ENCODE measurements at regions not wholly inside any gene's neighbourhood (a gene's known extent, or its start where the extent isn't known, plus 50 kb on each side); places are given as distances from the start of the nearest gene placed in this dataset.

- no peaks in the 10 kb centered on the region for H4K20me1 ChIP-seq (ENCODE audit: insufficient read depth, poor library complexity, severe bottlenecking)
- no peaks in the 10 kb centered on the region for H3K9me3 ChIP-seq (ENCODE audit: low read depth)
- peaks cover 9% of the 10 kb centered on the region for H3K4me1 ChIP-seq (ENCODE audit: insufficient read depth)
- H3K27ac ChIP-seq: peak overlapping the region; percentile 55
- DNase-seq (ENCODE audit: low spot score): no peak
- TF ChIP-seq, protein P1, sequence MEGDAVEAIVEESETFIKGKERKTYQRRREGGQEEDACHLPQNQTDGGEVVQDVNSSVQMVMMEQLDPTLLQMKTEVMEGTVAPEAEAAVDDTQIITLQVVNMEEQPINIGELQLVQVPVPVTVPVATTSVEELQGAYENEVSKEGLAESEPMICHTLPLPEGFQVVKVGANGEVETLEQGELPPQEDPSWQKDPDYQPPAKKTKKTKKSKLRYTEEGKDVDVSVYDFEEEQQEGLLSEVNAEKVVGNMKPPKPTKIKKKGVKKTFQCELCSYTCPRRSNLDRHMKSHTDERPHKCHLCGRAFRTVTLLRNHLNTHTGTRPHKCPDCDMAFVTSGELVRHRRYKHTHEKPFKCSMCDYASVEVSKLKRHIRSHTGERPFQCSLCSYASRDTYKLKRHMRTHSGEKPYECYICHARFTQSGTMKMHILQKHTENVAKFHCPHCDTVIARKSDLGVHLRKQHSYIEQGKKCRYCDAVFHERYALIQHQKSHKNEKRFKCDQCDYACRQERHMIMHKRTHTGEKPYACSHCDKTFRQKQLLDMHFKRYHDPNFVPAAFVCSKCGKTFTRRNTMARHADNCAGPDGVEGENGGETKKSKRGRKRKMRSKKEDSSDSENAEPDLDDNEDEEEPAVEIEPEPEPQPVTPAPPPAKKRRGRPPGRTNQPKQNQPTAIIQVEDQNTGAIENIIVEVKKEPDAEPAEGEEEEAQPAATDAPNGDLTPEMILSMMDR (IDR thresholded peaks at IDR 0.05; ENCODE audit: poor library complexity): no peak
- TF ChIP-seq EZH2 (IDR thresholded peaks at IDR 0.05; ENCODE audit: borderline replicate concordance): no peak
- TF ChIP-seq EZH2phosphoT487 (IDR thresholded peaks at IDR 0.05; ENCODE audit: low read depth, severe bottlenecking, unreplicated experiment): no peak
- no peaks in the 10 kb centered on the region for H3K36me3 ChIP-seq (replicated peaks; ENCODE audit: insufficient read depth, low read depth)
- H2AFZ ChIP-seq: no peak overlapping the region
- no peaks in the 10 kb centered on the region for H3K79me2 ChIP-seq
- H3K4me3 ChIP-seq: no peak overlapping the region
- no peaks in the 10 kb centered on the region for H3K9me2 ChIP-seq (replicated peaks; ENCODE audit: insufficient read depth)
- 63% methylated on average over 5 of the region's 5 CpGs for WGBS (ENCODE audit: low lambda C conversion rate, missing lambda C conversion rate)
- no peak overlapping the region for H3K4me2 ChIP-seq
- no peaks in the 10 kb centered on the region for H3K27me3 ChIP-seq
Measured at GRCh38 chr18:63071701-63072141, 247.8 kb downstream of the BCL2 start.

GRCh38 chr18:63070767-63071502, 248.6 kb downstream of the BCL2 start:
- H3K9me2 ChIP-seq (replicated peaks; ENCODE audit: insufficient read depth): no peaks in the 10 kb centered on the region
- H3K27me3 ChIP-seq: no peaks in the 10 kb centered on the region
- H3K36me3 ChIP-seq (replicated peaks; ENCODE audit: insufficient read depth, low read depth): no peaks in the 10 kb centered on the region
- H2AFZ ChIP-seq: no peak overlapping the region
- TF ChIP-seq, protein P1 (IDR thresholded peaks at IDR 0.05; ENCODE audit: poor library complexity): no peak
- TF ChIP-seq EZH2 (IDR thresholded peaks at IDR 0.05; ENCODE audit: borderline replicate concordance): no peak
- TF ChIP-seq EZH2phosphoT487 (IDR thresholded peaks at IDR 0.05; ENCODE audit: low read depth, severe bottlenecking, unreplicated experiment): no peak
- WGBS (ENCODE audit: low lambda C conversion rate, missing lambda C conversion rate): 56% methylated on average over 8 of the region's 8 CpGs
- H3K27ac ChIP-seq: peak overlapping the region; percentile 55
- peak; percentile 48 for DNase-seq (ENCODE audit: low spot score)
- H3K9me3 ChIP-seq (ENCODE audit: low read depth): no peaks in the 10 kb centered on the region
- H3K4me2 ChIP-seq: no peak overlapping the region
- H3K4me3 ChIP-seq: no peak overlapping the region
- H4K20me1 ChIP-seq (ENCODE audit: insufficient read depth, poor library complexity, severe bottlenecking): no peaks in the 10 kb centered on the region
- H3K79me2 ChIP-seq: no peaks in the 10 kb centered on the region
- H3K4me1 ChIP-seq (ENCODE audit: insufficient read depth): peaks cover 9% of the 10 kb centered on the region

DNA sequence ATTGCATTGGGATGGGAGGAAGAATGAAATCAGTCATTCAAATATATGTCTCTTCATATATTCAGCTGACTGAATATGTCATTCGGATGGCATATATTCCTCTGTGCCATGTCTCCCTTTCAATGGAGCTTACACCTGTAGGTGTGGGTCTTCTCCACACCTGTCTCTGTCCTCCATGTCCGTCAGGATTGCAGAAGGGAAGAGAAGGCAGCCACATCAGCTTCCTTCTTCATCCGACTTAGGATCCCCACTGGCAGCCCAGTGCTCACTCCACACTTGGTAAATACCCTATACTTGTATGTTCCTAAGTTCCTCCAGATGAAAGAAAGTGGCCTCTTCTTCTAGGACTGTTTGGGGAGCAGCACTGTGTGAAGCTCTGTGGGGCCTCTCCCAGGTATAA, 250.1 kb downstream of the BCL2 start:
- Histone ChIP-seq H3K27ac (no peak overlapping the region), H4K20me1 (ENCODE audit: insufficient read depth, poor library complexity, severe bottlenecking) (no peaks in the 10 kb centered on the region)
- TF ChIP-seq EZH2 (IDR thresholded peaks at IDR 0.05; ENCODE audit: borderline replicate concordance): no peak

DNA sequence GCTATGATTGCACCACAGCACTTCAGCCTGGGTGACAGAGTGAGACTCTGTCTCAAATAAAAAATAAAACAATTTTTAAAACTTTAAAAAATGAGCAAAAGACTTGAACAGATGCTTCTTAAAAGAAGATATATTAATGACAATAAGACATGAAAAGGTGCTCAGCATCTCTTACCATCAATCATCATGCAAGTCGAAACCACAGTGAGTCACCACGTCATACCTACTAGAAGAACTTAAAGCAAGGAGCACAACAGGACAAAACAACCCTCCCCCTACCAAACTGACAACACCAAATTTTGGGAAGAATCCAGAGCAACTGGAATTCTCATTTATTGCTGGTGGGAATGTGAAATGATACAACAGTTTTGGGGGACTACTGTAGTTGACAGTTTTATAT, 251.6 kb downstream of the BCL2 start:
- H2AFZ ChIP-seq: no peak overlapping the region
- no peak for DNase-seq (ENCODE audit: low spot score)
- H3K27me3 ChIP-seq: no peaks in the 10 kb centered on the region
- no peaks in the 10 kb centered on the region for H3K9me2 ChIP-seq (replicated peaks; ENCODE audit: insufficient read depth)
- TF ChIP-seq EZH2 (IDR thresholded peaks at IDR 0.05; ENCODE audit: borderline replicate concordance): no peak
- TF ChIP-seq EZH2phosphoT487 (IDR thresholded peaks at IDR 0.05; ENCODE audit: low read depth, severe bottlenecking, unreplicated experiment): no peak
- TF ChIP-seq, protein P1 (IDR thresholded peaks at IDR 0.05; ENCODE audit: poor library complexity): no peak
- H3K4me1 ChIP-seq (ENCODE audit: insufficient read depth): peaks cover 9% of the 10 kb centered on the region
- H3K9me3 ChIP-seq (ENCODE audit: low read depth): no peaks in the 10 kb centered on the region
- H3K36me3 ChIP-seq (replicated peaks; ENCODE audit: insufficient read depth, low read depth): no peaks in the 10 kb centered on the region
- H4K20me1 ChIP-seq (ENCODE audit: insufficient read depth, poor library complexity, severe bottlenecking): no peaks in the 10 kb centered on the region
- no peak overlapping the region for H3K27ac ChIP-seq
- WGBS (ENCODE audit: low lambda C conversion rate, missing lambda C conversion rate): 91% methylated on average over 2 of the region's 2 CpGs
- no peaks in the 10 kb centered on the region for H3K79me2 ChIP-seq
- H3K4me2 ChIP-seq: no peak overlapping the region
- no peak overlapping the region for H3K4me3 ChIP-seq

More for the DNA sequence above, 250.1 kb downstream of the BCL2 start:
- Histone ChIP-seq H3K9me3 (ENCODE audit: low read depth) (no peaks in the 10 kb centered on the region), H3K9me2 (replicated peaks; ENCODE audit: insufficient read depth) (no peaks in the 10 kb centered on the region), H3K79me2 (no peaks in the 10 kb centered on the region), H2AFZ (no peak overlapping the region), H3K4me2 (no peak overlapping the region), H3K36me3 (replicated peaks; ENCODE audit: insufficient read depth, low read depth) (no peaks in the 10 kb centered on the region), H3K4me1 (ENCODE audit: insufficient read depth) (peaks cover 9% of the 10 kb centered on the region), H3K4me3 (no peak overlapping the region), H3K27me3 (no peaks in the 10 kb centered on the region)
- WGBS (ENCODE audit: low lambda C conversion rate, missing lambda C conversion rate): 86% methylated on average over 3 of the region's 3 CpGs
- no peak for DNase-seq (ENCODE audit: low spot score)

All from hepatocyte (in vitro differentiated cells).